SJCRH30 (cell line): ENCODE measurements at regions not wholly inside any gene's neighbourhood (a gene's known extent, or its start where the extent isn't known, plus 50 kb on each side); places are given as distances from the start of the nearest gene placed in this dataset.
A peak's percentile ranks its signal among the peaks of the same experiment; 100 is the strongest.

Experiments
- DNase-seq, 2 experiments: peaks; one replicate each; pipeline ENCODE4 v3.0.0-alpha.2; 2015 to 2020
- H3K27ac ChIP-seq: fragments of 250-450 bp; sonication (Bioruptor Pico); 2 replicates; pipeline ENCODE4 v1.5.1; 2020; ENCODE audit warnings: mild to moderate bottlenecking, moderate library complexity
- H3K27me3 ChIP-seq: fragments of 250-450 bp; sonication (Bioruptor Pico); 2 replicates; pipeline ENCODE4 v1.5.1; 2020; ENCODE audit warnings: mild to moderate bottlenecking, moderate library complexity
- H3K36me3 ChIP-seq: fragments of 250-450 bp; sonication (Bioruptor Pico); 2 replicates; pipeline ENCODE4 v1.5.1; 2020; ENCODE audit warnings: mild to moderate bottlenecking, moderate library complexity
- H3K4me1 ChIP-seq: fragments of 250-450 bp; sonication (Bioruptor Pico); 2 replicates; pipeline ENCODE4 v1.5.1; 2020; ENCODE audit warnings: mild to moderate bottlenecking, moderate library complexity
- H3K4me3 ChIP-seq: fragments of 250-450 bp; sonication (Bioruptor Pico); 2 replicates; pipeline ENCODE4 v1.5.1; 2020; ENCODE audit warnings: mild to moderate bottlenecking, moderate library complexity
- H3K9me3 ChIP-seq: fragments of 250-450 bp; sonication (Bioruptor Pico); replicated peaks from 2 replicates; pipeline ENCODE4 v1.5.1; 2020; ENCODE audit warnings: mild to moderate bottlenecking, moderate library complexity

- Histone ChIP-seq H3K4me1 (no peaks in the 10 kb centered on the region), H3K36me3 (no peaks in the 10 kb centered on the region), H3K4me3 (no peak overlapping the region), H3K27me3 (no peaks in the 10 kb centered on the region), H3K9me3 (no peaks in the 10 kb centered on the region), H3K27ac (no peak overlapping the region)
- no peak for DNase-seq
These were observed 487.4 kb downstream of the ADCYAP1 start for GRCh38 chr18:1392046-1392445.

DNA sequence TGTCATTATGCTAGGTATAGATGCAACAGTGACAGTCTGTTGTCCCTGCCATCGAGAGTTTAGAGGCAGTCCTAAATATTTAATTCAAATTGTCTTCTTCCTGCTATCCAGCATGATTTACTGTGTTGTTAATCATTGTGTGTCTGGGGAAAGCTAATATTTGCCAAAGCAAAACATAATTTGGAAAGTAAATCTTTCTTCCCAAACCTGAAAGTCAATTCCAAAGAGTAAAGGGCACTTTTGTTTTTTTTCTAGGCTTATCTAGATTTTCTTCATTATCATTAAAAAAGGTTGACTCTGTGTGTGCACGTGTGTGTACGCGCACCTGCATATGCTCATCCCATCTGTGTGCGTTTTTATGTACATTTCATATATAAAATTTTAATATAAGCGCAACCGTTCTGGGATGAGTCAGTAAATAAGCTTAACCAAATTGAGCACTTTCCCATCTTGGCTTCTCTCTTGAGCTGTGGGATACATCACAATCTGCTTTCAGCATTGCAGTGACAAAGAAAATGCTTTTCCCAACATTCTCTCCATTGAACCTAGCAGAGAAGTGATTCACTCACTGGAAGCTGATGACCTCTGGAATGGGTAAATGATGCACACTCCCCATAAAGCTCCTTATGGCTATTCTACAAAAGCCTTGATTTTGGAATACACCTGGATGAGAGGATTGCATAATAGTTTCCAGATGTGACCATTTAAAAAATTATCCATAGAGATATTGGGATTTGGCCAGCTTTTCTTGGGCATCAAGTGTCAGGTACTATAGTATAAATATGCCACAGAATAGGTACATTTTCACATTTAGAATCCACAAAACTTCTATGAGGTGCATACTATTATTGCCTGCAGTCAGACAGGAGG lies 488.4 kb downstream of the ADCYAP1 start:
- H3K4me3 ChIP-seq: no peak overlapping the region
- H3K9me3 ChIP-seq: no peaks in the 10 kb centered on the region
- no peaks in the 10 kb centered on the region for H3K27me3 ChIP-seq
- H3K4me1 ChIP-seq: no peaks in the 10 kb centered on the region
- no peak for DNase-seq
- no peaks in the 10 kb centered on the region for H3K36me3 ChIP-seq
- H3K27ac ChIP-seq: no peak overlapping the region

- Histone ChIP-seq H3K36me3 (no peaks in the 10 kb centered on the region), H3K9me3 (no peaks in the 10 kb centered on the region), H3K4me3 (no peak overlapping the region), H3K4me1 (no peaks in the 10 kb centered on the region), H3K27me3 (no peaks in the 10 kb centered on the region), H3K27ac (no peak overlapping the region)
- DNase-seq: no peak
These were observed 489.3 kb downstream of the ADCYAP1 start for GRCh38 chr18:1393929-1394328.

DNA sequence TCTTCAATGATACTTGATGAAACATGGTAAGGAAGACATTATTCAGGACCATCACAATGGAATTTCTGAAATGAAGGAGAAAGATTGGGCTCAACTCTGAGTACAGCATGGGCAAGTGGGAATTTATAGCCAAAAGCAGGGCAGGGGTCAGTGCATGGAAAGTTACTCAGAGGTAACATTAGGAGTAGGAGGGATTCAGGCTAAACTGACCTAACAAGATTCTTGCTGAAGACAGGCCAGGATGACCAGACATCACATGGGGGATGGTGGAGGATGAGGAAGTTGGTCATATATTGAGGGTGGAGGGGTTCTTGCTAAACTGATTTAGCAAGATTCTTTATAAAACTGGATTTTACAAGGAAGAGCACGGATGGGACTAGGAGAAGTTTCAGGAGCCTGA lies 489.8 kb downstream of the ADCYAP1 start:
- no peaks in the 10 kb centered on the region for H3K4me1 ChIP-seq
- H3K4me3 ChIP-seq: no peak overlapping the region
- no peaks in the 10 kb centered on the region for H3K9me3 ChIP-seq
- DNase-seq: no peak
- no peaks in the 10 kb centered on the region for H3K27me3 ChIP-seq
- H3K27ac ChIP-seq: no peak overlapping the region
- no peaks in the 10 kb centered on the region for H3K36me3 ChIP-seq

- Histone ChIP-seq H3K27ac (no peak overlapping the region), H3K4me1 (no peaks in the 10 kb centered on the region), H3K4me3 (no peak overlapping the region), H3K9me3 (no peaks in the 10 kb centered on the region), H3K36me3 (no peaks in the 10 kb centered on the region), H3K27me3 (no peaks in the 10 kb centered on the region)
- no peak for DNase-seq
These were observed 490.3 kb downstream of the ADCYAP1 start for GRCh38 chr18:1394966-1395365.

- DNase-seq: peak in 1 of 2 experiments; percentile 15
- no peak overlapping the region for H3K27ac ChIP-seq
These were observed 503.7 kb downstream of the ADCYAP1 start for GRCh38 chr18:1408376-1408775.

DNA sequence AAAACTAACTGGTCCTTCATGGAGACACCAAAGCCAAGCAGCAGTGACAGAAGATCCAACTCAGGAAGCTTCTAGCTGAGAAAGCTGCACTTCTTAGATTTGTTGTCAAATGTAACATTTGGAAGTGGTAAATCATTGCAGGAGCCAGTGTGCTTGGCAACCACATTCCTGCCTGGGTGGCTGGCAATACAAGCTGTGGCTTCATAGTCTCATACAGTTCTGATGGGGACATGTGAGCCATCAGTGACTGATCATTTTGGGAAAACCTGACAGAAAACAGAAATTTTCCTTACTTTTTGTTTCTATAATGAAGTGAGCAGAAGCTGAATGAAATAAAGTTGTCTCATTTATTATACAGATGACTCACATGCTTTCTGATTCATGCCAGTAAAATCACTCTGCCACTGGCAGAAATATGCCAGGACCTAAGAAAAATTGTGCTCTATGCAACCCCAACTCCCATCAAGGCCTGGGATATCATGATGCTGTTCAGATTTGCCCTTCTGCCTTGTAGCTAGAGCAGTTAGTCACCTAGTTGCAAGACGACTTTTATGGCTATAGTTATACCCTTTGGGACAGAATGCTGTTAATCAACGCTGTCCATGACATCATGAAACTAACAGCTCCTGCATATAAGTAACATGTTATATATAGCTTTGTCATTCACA lies 508.1 kb downstream of the ADCYAP1 start:
- H3K27me3 ChIP-seq: peaks cover 3% of the 10 kb centered on the region; the same call in 1 of the 2 replicates
- H3K36me3 ChIP-seq: no peaks in the 10 kb centered on the region
- H3K4me3 ChIP-seq: no peak overlapping the region
- DNase-seq: no peak
- H3K9me3 ChIP-seq: no peaks in the 10 kb centered on the region; the same call in 1 of the 2 replicates
- H3K27ac ChIP-seq: no peak overlapping the region
- H3K4me1 ChIP-seq: no peaks in the 10 kb centered on the region

More at GRCh38 chr18:1408376-1408775, 503.7 kb downstream of the ADCYAP1 start:
- no peaks in the 10 kb centered on the region for H3K4me1 ChIP-seq
- H3K36me3 ChIP-seq: no peaks in the 10 kb centered on the region
- H3K4me3 ChIP-seq: no peak overlapping the region
- H3K27me3 ChIP-seq: no peaks in the 10 kb centered on the region
- no peaks in the 10 kb centered on the region for H3K9me3 ChIP-seq

DNA sequence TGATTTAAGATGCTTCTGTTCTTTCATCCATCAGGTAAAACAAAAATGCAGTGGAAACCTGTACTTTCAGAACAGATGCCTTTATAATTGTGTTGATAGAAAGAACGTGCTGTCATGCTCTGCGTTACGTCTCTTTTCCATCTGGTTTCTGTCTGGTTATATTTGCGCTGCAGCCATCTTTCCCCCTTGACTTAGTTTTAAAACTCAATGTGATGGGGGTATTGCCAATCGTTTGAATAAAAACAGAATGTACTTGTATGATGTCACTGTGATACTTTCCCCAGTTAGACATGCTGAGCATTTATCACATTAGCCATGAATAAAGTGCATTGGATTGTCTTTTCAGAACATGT lies 508.6 kb downstream of the ADCYAP1 start:
- no peak for DNase-seq
- Histone ChIP-seq H3K36me3 (no peaks in the 10 kb centered on the region), H3K4me1 (no peaks in the 10 kb centered on the region), H3K9me3 (no peaks in the 10 kb centered on the region; the same call in 1 of the 2 replicates), H3K27me3 (peaks cover 3% of the 10 kb centered on the region; the same call in 1 of the 2 replicates), H3K27ac (no peak overlapping the region), H3K4me3 (no peak overlapping the region)

DNA sequence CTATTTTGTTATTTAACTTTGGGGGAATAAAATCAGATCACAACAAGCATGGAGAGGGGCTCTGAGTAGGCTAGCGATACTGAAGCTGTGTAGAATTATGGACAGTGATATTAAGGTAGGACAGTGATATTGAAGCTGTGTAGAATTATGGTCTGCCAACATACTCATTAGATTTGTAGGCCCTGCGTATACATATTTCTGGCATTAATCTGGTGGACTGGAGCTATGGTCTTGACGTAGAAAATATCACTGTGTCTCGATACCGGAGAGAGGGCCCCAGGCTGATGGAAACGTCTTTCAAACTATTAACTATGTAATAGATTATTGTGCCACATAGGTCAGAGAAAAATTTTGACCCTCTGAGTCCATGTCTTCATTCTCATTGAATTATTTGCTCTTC lies 511.4 kb downstream of the ADCYAP1 start:
- no peaks in the 10 kb centered on the region for H3K36me3 ChIP-seq
- H3K4me3 ChIP-seq: no peak overlapping the region
- DNase-seq: no peak
- no peaks in the 10 kb centered on the region for H3K4me1 ChIP-seq
- H3K27me3 ChIP-seq: peaks cover 3% of the 10 kb centered on the region; the same call in 1 of the 2 replicates
- H3K9me3 ChIP-seq: no peaks in the 10 kb centered on the region; the same call in 1 of the 2 replicates
- no peak overlapping the region for H3K27ac ChIP-seq

DNA sequence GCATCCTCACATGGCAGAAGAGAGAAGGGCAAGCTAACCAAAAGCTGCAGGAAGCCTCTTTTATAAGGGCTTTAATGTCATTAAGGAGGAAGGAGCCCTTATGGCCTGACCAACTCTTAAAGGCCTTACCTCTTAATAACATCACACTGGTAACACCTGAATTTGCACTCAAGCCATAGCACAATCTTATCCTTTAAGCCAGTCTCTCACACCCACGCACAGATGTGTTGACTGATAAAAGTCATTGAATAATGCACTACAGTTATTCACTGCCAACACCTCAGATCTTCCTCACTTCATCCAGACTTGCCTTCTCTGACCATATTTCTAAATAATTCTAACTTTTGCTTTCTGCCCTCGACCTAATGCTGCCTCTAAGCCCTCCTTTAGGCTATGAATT lies 516.8 kb downstream of the ADCYAP1 start:
- Histone ChIP-seq H3K36me3 (no peaks in the 10 kb centered on the region), H3K27me3 (peaks cover 3% of the 10 kb centered on the region; the same call in 1 of the 2 replicates), H3K4me3 (no peak overlapping the region), H3K9me3 (no peaks in the 10 kb centered on the region), H3K27ac (no peak overlapping the region), H3K4me1 (no peaks in the 10 kb centered on the region)
- DNase-seq: no peak

DNA sequence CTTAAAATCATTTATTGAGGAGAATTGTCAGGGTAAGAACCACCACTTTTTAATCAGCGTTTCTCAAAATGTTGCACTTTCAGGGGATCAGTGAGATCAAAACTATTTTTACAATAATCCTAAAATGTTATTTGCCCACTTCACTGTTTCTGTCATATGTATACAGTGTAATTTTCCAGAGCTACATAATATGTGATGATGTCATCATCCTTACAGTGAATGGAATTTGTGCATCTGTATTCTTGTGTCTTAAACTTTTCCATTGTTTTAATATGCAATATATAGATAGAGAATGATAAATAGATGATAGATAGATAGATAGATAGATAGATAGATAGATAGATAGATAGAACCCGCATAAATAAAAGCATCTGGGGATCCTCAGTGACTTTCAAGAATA lies 518.0 kb downstream of the ADCYAP1 start:
- Histone ChIP-seq H3K36me3 (no peaks in the 10 kb centered on the region), H3K4me3 (no peak overlapping the region), H3K9me3 (no peaks in the 10 kb centered on the region), H3K27me3 (peaks cover 2% of the 10 kb centered on the region; the same call in 1 of the 2 replicates), H3K4me1 (no peaks in the 10 kb centered on the region), H3K27ac (no peak overlapping the region)
- DNase-seq: no peak

DNA sequence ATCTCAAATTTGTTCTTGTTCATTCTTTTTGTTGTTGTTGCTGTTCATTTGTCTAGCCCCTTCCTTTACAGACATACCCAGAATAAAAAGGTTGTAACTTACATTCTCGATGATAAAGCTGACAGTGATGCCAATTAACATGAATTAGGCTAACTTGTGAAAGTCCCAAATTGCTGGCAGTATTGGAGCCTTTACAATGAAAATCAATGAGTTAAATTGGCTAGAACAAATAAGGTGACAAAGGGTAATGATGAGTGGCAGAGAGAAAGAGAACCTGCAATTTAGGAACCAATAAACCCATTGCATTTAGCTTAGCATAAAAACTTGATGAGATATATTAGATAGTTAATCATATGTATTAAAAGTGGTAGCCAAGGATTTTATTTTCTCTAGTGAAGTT lies 521.0 kb downstream of the ADCYAP1 start:
- Histone ChIP-seq H3K27ac (no peak overlapping the region), H3K4me3 (no peak overlapping the region), H3K36me3 (no peaks in the 10 kb centered on the region), H3K27me3 (no peaks in the 10 kb centered on the region), H3K4me1 (no peaks in the 10 kb centered on the region), H3K9me3 (no peaks in the 10 kb centered on the region)
- DNase-seq: no peak

GRCh38 chr18:1435487-1435886 lies 530.8 kb downstream of the ADCYAP1 start:
- Histone ChIP-seq H3K27ac (no peak overlapping the region), H3K27me3 (0 out of 2 replicates have a peak, but pooled peaks cover 7% of the 10 kb centered on the region), H3K4me1 (no peaks in the 10 kb centered on the region), H3K4me3 (no peak overlapping the region), H3K9me3 (no peaks in the 10 kb centered on the region), H3K36me3 (no peaks in the 10 kb centered on the region)
- DNase-seq: no peak

DNA sequence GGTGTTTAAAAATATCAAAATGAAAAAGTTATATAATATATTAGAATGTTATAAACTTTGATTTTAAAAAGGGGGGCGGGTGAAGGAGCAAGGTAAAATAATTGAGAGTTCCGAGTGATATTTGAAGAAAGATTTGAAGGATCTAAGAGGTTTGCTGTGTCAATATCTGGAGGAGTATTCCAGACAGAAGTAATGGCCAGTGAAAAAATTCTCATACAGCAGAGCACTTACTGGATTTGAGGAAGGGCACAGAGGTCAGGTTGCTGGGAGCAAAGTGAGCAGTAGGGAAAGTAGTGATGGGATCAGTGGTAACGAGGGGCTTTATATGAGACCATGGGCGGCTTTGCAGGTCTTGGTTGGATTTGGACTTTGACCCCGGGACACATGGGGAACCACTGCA lies 531.5 kb downstream of the ADCYAP1 start:
- Histone ChIP-seq H3K4me3 (no peak overlapping the region), H3K27ac (no peak overlapping the region), H3K27me3 (0 out of 2 replicates have a peak, but pooled peaks cover 7% of the 10 kb centered on the region), H3K36me3 (no peaks in the 10 kb centered on the region), H3K4me1 (no peaks in the 10 kb centered on the region), H3K9me3 (no peaks in the 10 kb centered on the region)
- no peak for DNase-seq

DNA sequence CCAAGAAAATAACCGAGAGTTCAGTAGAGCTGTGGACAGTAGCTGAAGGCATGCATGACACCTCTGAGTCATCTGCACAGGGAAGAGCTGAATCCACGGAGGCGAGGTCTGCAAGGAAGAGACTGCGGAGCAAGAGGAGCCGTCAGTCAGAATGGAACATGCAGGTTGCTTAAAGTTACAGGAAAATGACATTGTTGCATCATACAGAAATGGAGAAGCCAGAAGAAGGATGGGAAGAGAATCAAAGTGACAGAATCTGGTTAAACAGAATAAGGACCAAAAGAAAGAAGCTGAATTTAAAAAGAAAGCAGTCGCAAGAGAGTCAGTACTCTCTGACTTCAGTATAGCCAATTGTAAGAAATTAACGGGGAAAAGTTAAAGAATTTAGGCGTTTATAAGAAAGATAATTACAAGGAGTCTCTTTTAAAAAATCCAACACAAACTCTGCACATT lies 533.8 kb downstream of the ADCYAP1 start:
- Histone ChIP-seq H3K27me3 (0 out of 2 replicates have a peak, but pooled peaks cover 7% of the 10 kb centered on the region), H3K4me3 (no peak overlapping the region), H3K4me1 (no peaks in the 10 kb centered on the region), H3K27ac (no peak overlapping the region), H3K9me3 (no peaks in the 10 kb centered on the region), H3K36me3 (no peaks in the 10 kb centered on the region)
- DNase-seq: no peak
